CD14-positive monocyte (primary cell): ENCODE measurements at regions not wholly inside any gene's neighbourhood (a gene's known extent, or its start where the extent isn't known, plus 50 kb on each side); places are given as distances from the start of the nearest gene placed in this dataset.

Source experiments
- DNase-seq, 3 donors: peaks; one replicate each; pipeline ENCODE4 v3.0.0-alpha.2; 2011 to 2022
- H2AFZ ChIP-seq: 2 replicates; pipeline ENCODE4 v1.6.0; 2012; ENCODE audit warnings: mild to moderate bottlenecking, low read depth, low read length, inconsistent platforms; ENCODE audit not compliant: insufficient read depth, poor library complexity, severe bottlenecking
- H3K27ac ChIP-seq, 2 donors: 1 replicate in 1 of 2; 2 replicates in 1 of 2; pipeline ENCODE4 v1.5.1; 2012 to 2013; ENCODE audit warnings: low read length in 2 of 2, control low read depth in 1 of 2, inconsistent platforms in 1 of 2, low read depth in 1 of 2, mild to moderate bottlenecking in 1 of 2
- H3K27me3 ChIP-seq, 2 donors: one replicate each; pipeline versions ENCODE4 v1.6.0 to v1.6.1; 2011 to 2013; ENCODE audit warnings: low read length in 2 of 2; ENCODE audit not compliant: control insufficient read depth in 2 of 2, insufficient read depth in 2 of 2
- H3K36me3 ChIP-seq, 2 donors: replicated peaks in 1 of 2; 1 replicate in 1 of 2; 2 replicates in 1 of 2; pipeline versions ENCODE4 v1.5.1 to v1.6.1; 2012 to 2013; ENCODE audit warnings: low read length in 2 of 2, control low read depth in 1 of 2, inconsistent platforms in 1 of 2, mild to moderate bottlenecking in 1 of 2; ENCODE audit not compliant: insufficient read depth in 2 of 2, control insufficient read depth in 1 of 2
- H3K4me1 ChIP-seq, 2 donors: 1 replicate in 1 of 2; 2 replicates in 1 of 2; pipeline versions ENCODE4 v1.5.1 to v1.6.1; 2012 to 2013; ENCODE audit warnings: low read length in 2 of 2, control low read depth in 1 of 2, inconsistent platforms in 1 of 2, mild to moderate bottlenecking in 1 of 2, moderate library complexity in 1 of 2; ENCODE audit not compliant: insufficient read depth in 2 of 2, control insufficient read depth in 1 of 2
- H3K4me2 ChIP-seq: replicated peaks from 2 replicates; pipeline ENCODE3; 2012; ENCODE audit warnings: low read length, moderate library complexity, mild to moderate bottlenecking; ENCODE audit not compliant: poor library complexity, severe bottlenecking; ENCODE audit errors: extremely low read depth
- H3K4me3 ChIP-seq, 3 experiments: fragments of 200-600 bp in 1 of 3; sonication (generic) in 1 of 3; replicated peaks in 1 of 3; 1 replicate in 2 of 3; 2 replicates in 1 of 3; pipeline ENCODE4 v1.5.1; 2011 to 2013; ENCODE audit warnings: low read length in 3 of 3, mild to moderate bottlenecking in 3 of 3, control low read depth in 2 of 3, low read depth in 2 of 3, inconsistent platforms in 1 of 3, moderate library complexity in 1 of 3
- H3K79me2 ChIP-seq: 2 replicates; pipeline ENCODE4 v1.6.0; 2012; ENCODE audit warnings: mild to moderate bottlenecking, control low read depth, inconsistent platforms, low read length, moderate library complexity; ENCODE audit not compliant: insufficient read depth
- H3K9ac ChIP-seq: 2 replicates; pipeline ENCODE4 v1.6.0; 2017; ENCODE audit warnings: low read length, mild to moderate bottlenecking; ENCODE audit not compliant: insufficient read depth, poor library complexity, severe bottlenecking
- H3K9me3 ChIP-seq, 2 donors: replicated peaks in 1 of 2; 1 replicate in 1 of 2; 2 replicates in 1 of 2; pipeline versions ENCODE4 v1.5.1 to v1.6.1; 2012 to 2013; ENCODE audit warnings: low read length in 2 of 2, control low read depth in 1 of 2; ENCODE audit not compliant: control insufficient read depth in 1 of 2, insufficient read depth in 1 of 2
- H4K20me1 ChIP-seq: 2 replicates; pipeline ENCODE4 v1.6.0; 2012; ENCODE audit warnings: mild to moderate bottlenecking, low read length, control low read depth, moderate library complexity; ENCODE audit not compliant: insufficient read depth
- H3K27ac Mint-ChIP-seq, 7 donors: one replicate each; pipeline ENCODE4 v1.8.0; 2020; ENCODE audit warnings: mild to moderate bottlenecking in 7 of 7, mixed read lengths in 7 of 7, moderate library complexity in 6 of 7, inconsistent platforms in 2 of 7
- H3K27me3 Mint-ChIP-seq, 3 donors: one replicate each; pipeline ENCODE4 v1.8.0; 2021 to 2022; ENCODE audit warnings: low read depth in 3 of 3, mild to moderate bottlenecking in 3 of 3, mixed read lengths in 3 of 3, moderate library complexity in 3 of 3, inconsistent platforms in 1 of 3
- H3K36me3 Mint-ChIP-seq, 2 donors: one replicate each; pipeline ENCODE4 v1.8.0; 2020; ENCODE audit warnings: mixed read lengths in 2 of 2, inconsistent platforms in 1 of 2, mild to moderate bottlenecking in 1 of 2
- H3K4me1 Mint-ChIP-seq: one replicate; pipeline ENCODE4 v1.8.0; 2020; ENCODE audit warnings: mild to moderate bottlenecking, mixed read lengths
- H3K4me3 Mint-ChIP-seq, 2 donors: one replicate each; pipeline ENCODE4 v1.8.0; 2020; ENCODE audit warnings: mild to moderate bottlenecking in 2 of 2, mixed read lengths in 2 of 2, moderate library complexity in 1 of 2
- H3K9me3 Mint-ChIP-seq, 7 donors: one replicate each; pipeline ENCODE4 v1.8.0; 2020 to 2022; ENCODE audit warnings: mixed read lengths in 7 of 7, mild to moderate bottlenecking in 6 of 7, moderate library complexity in 6 of 7, inconsistent platforms in 2 of 7
- WGBS: methylation state at CpG from one replicate; pipeline ENCODE4 v1.1.5; 2013; ENCODE audit warnings: missing lambda C conversion rate; ENCODE audit not compliant: insufficient coverage; 5-methylcytosine and 5-hydroxymethylcytosine counted together
- intact Hi-C, 2 donors: fragments of 100-400 bp; cut with micrococcal nuclease; formaldehyde crosslinking; loops; one replicate each; pipeline versions ENCODE4 v1.15.0 to v1.15.1; 2023
- TF ChIP-seq, protein P1 (sequence below): fragments of 200-600 bp; IDR thresholded peaks from one replicate; pipeline ENCODE4 v1.8.0; 2022; ENCODE audit warnings: antibody characterized with exemption, mild to moderate bottlenecking

- Histone ChIP-seq H3K27ac (no peak overlapping the region), H3K4me2 (no peak overlapping the region), H3K27me3 (no peaks in the 10 kb centered on the region), H3K9me3 (no peaks in the 10 kb centered on the region), H2AFZ (no peak overlapping the region), H3K36me3 (no peaks in the 10 kb centered on the region), H4K20me1 (no peaks in the 10 kb centered on the region), H3K79me2 (no peaks in the 10 kb centered on the region), H3K4me3 (no peak overlapping the region), H3K9ac (no peak overlapping the region), H3K4me1 (no peaks in the 10 kb centered on the region)
- Mint-ChIP-seq H3K9me3 (peaks cover 0 to 3% (median 0%) of the 10 kb centered on the region in 7 donors), H3K27ac (no peak overlapping the region), H3K27me3 (peaks cover 0 to 2% (median 1%) of the 10 kb centered on the region in 3 donors), H3K36me3 (no peaks in the 10 kb centered on the region), H3K4me3 (no peak overlapping the region), H3K4me1 (no peaks in the 10 kb centered on the region)
- 96% methylated on average over 3 of the region's 4 CpGs for WGBS
- intact Hi-C loops = no loop called here
- DNase-seq = no peak
- TF ChIP-seq, protein P1, sequence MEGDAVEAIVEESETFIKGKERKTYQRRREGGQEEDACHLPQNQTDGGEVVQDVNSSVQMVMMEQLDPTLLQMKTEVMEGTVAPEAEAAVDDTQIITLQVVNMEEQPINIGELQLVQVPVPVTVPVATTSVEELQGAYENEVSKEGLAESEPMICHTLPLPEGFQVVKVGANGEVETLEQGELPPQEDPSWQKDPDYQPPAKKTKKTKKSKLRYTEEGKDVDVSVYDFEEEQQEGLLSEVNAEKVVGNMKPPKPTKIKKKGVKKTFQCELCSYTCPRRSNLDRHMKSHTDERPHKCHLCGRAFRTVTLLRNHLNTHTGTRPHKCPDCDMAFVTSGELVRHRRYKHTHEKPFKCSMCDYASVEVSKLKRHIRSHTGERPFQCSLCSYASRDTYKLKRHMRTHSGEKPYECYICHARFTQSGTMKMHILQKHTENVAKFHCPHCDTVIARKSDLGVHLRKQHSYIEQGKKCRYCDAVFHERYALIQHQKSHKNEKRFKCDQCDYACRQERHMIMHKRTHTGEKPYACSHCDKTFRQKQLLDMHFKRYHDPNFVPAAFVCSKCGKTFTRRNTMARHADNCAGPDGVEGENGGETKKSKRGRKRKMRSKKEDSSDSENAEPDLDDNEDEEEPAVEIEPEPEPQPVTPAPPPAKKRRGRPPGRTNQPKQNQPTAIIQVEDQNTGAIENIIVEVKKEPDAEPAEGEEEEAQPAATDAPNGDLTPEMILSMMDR = no peak
Observed at GRCh38 chr2:60046529-60046928, 506.9 kb downstream of the BCL11A start.

- H3K27me3 Mint-ChIP-seq = peaks cover 0 to 2% (median 1%) of the 10 kb centered on the region in 3 donors
- H3K4me3 ChIP-seq = no peak overlapping the region
- H3K9me3 ChIP-seq = no peaks in the 10 kb centered on the region
- H3K9me3 Mint-ChIP-seq = peaks cover 0 to 3% (median 0%) of the 10 kb centered on the region in 7 donors
- no peaks in the 10 kb centered on the region for H3K36me3 Mint-ChIP-seq
- H2AFZ ChIP-seq = no peak overlapping the region
- no peaks in the 10 kb centered on the region for H4K20me1 ChIP-seq
- H3K4me1 Mint-ChIP-seq = no peaks in the 10 kb centered on the region
- H3K27me3 ChIP-seq = no peaks in the 10 kb centered on the region
- TF ChIP-seq, protein P1 = no peak
- no peak for DNase-seq
- H3K9ac ChIP-seq = no peak overlapping the region
- H3K36me3 ChIP-seq = no peaks in the 10 kb centered on the region
- H3K79me2 ChIP-seq = no peaks in the 10 kb centered on the region
- H3K4me3 Mint-ChIP-seq = no peak overlapping the region
- no peak overlapping the region for H3K4me2 ChIP-seq
- no peak overlapping the region for H3K27ac ChIP-seq
- intact Hi-C loops = no loop called here
- H3K27ac Mint-ChIP-seq = no peak overlapping the region
- WGBS = no CpG with 5 or more reads among the region's 1 CpG
- no peaks in the 10 kb centered on the region for H3K4me1 ChIP-seq
Observed at GRCh38 chr2:60045456-60045855, 508.0 kb downstream of the BCL11A start.
